ENCODE measurements at regions not wholly inside any gene's neighbourhood (a gene's known extent, or its start where the extent isn't known, plus 50 kb on each side); places are given as distances from the start of the nearest gene placed in this dataset.
A peak's percentile ranks its signal among the peaks of the same experiment; 100 is the strongest.
"Not testable (repeated sequence)": the region's sequence is repeated elsewhere in the genome, so short reads cannot be mapped to it uniquely, and the experiment has no call there.

- DNase-seq (ENCODE audit: low read depth): no peak
Observed at GRCh38 chrX:45822124-45822523, 621.4 kb upstream of the DIPK2B start.

GRCh38 chrX:45818913-45819312 lies 618.2 kb upstream of the DIPK2B start:
- no peak for DNase-seq (ENCODE audit: low read depth)

GRCh38 chrX:45815441-45815840 lies 614.8 kb upstream of the DIPK2B start:
- DNase-seq (ENCODE audit: low read depth): no peak

- DNase-seq (ENCODE audit: low read depth): peak; percentile 56
Observed at GRCh38 chrX:45811326-45811725, 610.6 kb upstream of the DIPK2B start.

- peak; percentile 84 for DNase-seq (ENCODE audit: low read depth)
Observed at GRCh38 chrX:45807572-45808425, 607.1 kb upstream of the DIPK2B start.

GRCh38 chrX:45806410-45807121 lies 605.9 kb upstream of the DIPK2B start:
- DNase-seq (ENCODE audit: low read depth): peak; percentile 98

- no peak for DNase-seq (ENCODE audit: low read depth)
Observed at GRCh38 chrX:45804276-45804675, 603.6 kb upstream of the DIPK2B start.

GRCh38 chrX:45803383-45803921 lies 602.8 kb upstream of the DIPK2B start:
- peak; percentile 93 for DNase-seq (ENCODE audit: low read depth)

- peak; percentile 59 for DNase-seq (ENCODE audit: low read depth)
Observed at GRCh38 chrX:45801554-45801953, 600.9 kb upstream of the DIPK2B start.

- DNase-seq (ENCODE audit: low read depth): not testable (repeated sequence)
Observed at GRCh38 chrX:45800746-45801453, 600.2 kb upstream of the DIPK2B start.

GRCh38 chrX:45799576-45799975 lies 598.9 kb upstream of the DIPK2B start:
- no peak for DNase-seq (ENCODE audit: low read depth)

GRCh38 chrX:45795546-45795945 lies 594.9 kb upstream of the DIPK2B start:
- DNase-seq (ENCODE audit: low read depth): no peak

- DNase-seq (ENCODE audit: low read depth): no peak
Observed at GRCh38 chrX:45794995-45795337, 594.3 kb upstream of the DIPK2B start.

GRCh38 chrX:45794323-45794994 lies 593.8 kb upstream of the DIPK2B start:
- no peak for DNase-seq (ENCODE audit: low read depth)

GRCh38 chrX:45788941-45789348 lies 588.3 kb upstream of the DIPK2B start:
- DNase-seq (ENCODE audit: low read depth): peak; percentile 49

GRCh38 chrX:45788315-45788714 lies 587.6 kb upstream of the DIPK2B start:
- peak; percentile 68 for DNase-seq (ENCODE audit: low read depth)

GRCh38 chrX:45784590-45784989 lies 583.9 kb upstream of the DIPK2B start:
- no peak for DNase-seq (ENCODE audit: low read depth)

GRCh38 chrX:45783002-45783401 lies 582.3 kb upstream of the DIPK2B start:
- no peak for DNase-seq (ENCODE audit: low read depth)

- peak; percentile 89 for DNase-seq (ENCODE audit: low read depth)
Observed at GRCh38 chrX:45781901-45782553, 581.4 kb upstream of the DIPK2B start.

GRCh38 chrX:45778616-45779015 lies 577.9 kb upstream of the DIPK2B start:
- DNase-seq (ENCODE audit: low read depth): no peak

GRCh38 chrX:45777366-45777765 lies 576.7 kb upstream of the DIPK2B start:
- no peak for DNase-seq (ENCODE audit: low read depth)
